Thyroid gland (tissue), 4 donors: ENCODE measurements at regions not wholly inside any gene's neighbourhood (a gene's known extent, or its start where the extent isn't known, plus 50 kb on each side); places are given as distances from the start of the nearest gene placed in this dataset.

ENCODE experiments used
- DNase-seq, 2 donors: peaks; one replicate each; pipeline ENCODE4 v3.0.0-alpha.2; 2019
- H3K27ac ChIP-seq, 3 donors: fragments of 200-600 bp; sonication (generic); 1 replicate in 2 of 3; 2 replicates in 1 of 3; pipeline ENCODE4 v1.5.1; 2016 to 2019; ENCODE audit warnings: mild to moderate bottlenecking in 1 of 3, moderate library complexity in 1 of 3
- H3K27me3 ChIP-seq: fragments of 200-600 bp; sonication (generic); one replicate; pipeline ENCODE4 v1.5.1; 2019
- H3K36me3 ChIP-seq, 2 donors: fragments of 200-600 bp; sonication (generic); one replicate each; pipeline ENCODE4 v1.5.1; 2016 to 2019
- H3K4me1 ChIP-seq, 2 donors: fragments of 200-600 bp; sonication (generic); one replicate each; pipeline ENCODE4 v1.5.1; 2017 to 2019
- H3K4me3 ChIP-seq, 3 donors: fragments of 200-600 bp; sonication (generic); replicated peaks in 1 of 3; 1 replicate in 2 of 3; 2 replicates in 1 of 3; pipeline ENCODE4 v1.5.1; 2016; ENCODE audit warnings: mild to moderate bottlenecking in 1 of 3
- H3K9me3 ChIP-seq: fragments of 200-600 bp; sonication (generic); one replicate; pipeline ENCODE4 v1.5.1; 2017
- POLR2A ChIP-seq, 2 donors: fragments of 450-650 bp; IDR thresholded peaks; one replicate each; pipeline ENCODE4 v1.6.1; 2017; ENCODE audit warnings: antibody characterized with exemption in 2 of 2, mild to moderate bottlenecking in 2 of 2, moderate library complexity in 1 of 2
- WGBS, 2 donors: methylation state at CpG; one replicate each; pipeline ENCODE4 v1.1.5; 2017; 5-methylcytosine and 5-hydroxymethylcytosine counted together
- intact Hi-C: fragments of 100-400 bp; cut with DNase I; formaldehyde crosslinking; loops from one replicate; pipeline ENCODE4 v1.15.1; 2023
- TF ChIP-seq, protein P1 (sequence below), 6 experiments: fragments of 200-600 bp in 3 of 6; fragments of 450-650 bp in 3 of 6; sonication (generic) in 3 of 6; IDR thresholded peaks; one replicate each; pipeline ENCODE4 v1.5.1; 2016 to 2019; ENCODE audit warnings: antibody characterized with exemption in 6 of 6, mild to moderate bottlenecking in 2 of 6, inconsistent platforms in 1 of 6, moderate library complexity in 1 of 6

DNA sequence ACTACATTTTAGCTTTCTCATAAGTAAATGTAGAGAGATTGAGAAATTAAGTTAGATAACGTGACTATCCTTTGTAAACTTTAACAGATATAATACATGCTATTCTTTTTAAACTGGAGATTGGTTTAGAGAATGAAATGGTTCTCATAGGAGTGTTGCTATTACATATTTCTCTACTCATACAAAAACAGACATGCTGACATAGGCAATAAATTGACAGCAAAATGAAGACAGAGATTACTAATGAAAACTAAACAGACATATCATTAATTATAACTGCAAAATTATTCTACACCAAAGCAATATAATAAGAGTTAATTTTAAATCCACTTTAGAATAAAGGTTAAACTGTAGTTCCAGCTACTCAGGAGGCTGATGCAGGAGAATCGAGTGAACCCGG, 227.6 kb downstream of the CBLN2 start:
- H3K4me3 ChIP-seq = no peak overlapping the region
- no peaks in the 10 kb centered on the region for H3K27me3 ChIP-seq
- DNase-seq = no peak
- no peak overlapping the region for H3K27ac ChIP-seq
- H3K36me3 ChIP-seq = no peaks in the 10 kb centered on the region
- 73 to 76% methylated on average over 3 of the region's 3 CpGs for WGBS, 2 donors
- no peaks in the 10 kb centered on the region for H3K9me3 ChIP-seq
- H3K4me1 ChIP-seq = no peaks in the 10 kb centered on the region
- no peak for TF ChIP-seq POLR2A (IDR thresholded peaks at IDR 0.05)
- TF ChIP-seq, protein P1, sequence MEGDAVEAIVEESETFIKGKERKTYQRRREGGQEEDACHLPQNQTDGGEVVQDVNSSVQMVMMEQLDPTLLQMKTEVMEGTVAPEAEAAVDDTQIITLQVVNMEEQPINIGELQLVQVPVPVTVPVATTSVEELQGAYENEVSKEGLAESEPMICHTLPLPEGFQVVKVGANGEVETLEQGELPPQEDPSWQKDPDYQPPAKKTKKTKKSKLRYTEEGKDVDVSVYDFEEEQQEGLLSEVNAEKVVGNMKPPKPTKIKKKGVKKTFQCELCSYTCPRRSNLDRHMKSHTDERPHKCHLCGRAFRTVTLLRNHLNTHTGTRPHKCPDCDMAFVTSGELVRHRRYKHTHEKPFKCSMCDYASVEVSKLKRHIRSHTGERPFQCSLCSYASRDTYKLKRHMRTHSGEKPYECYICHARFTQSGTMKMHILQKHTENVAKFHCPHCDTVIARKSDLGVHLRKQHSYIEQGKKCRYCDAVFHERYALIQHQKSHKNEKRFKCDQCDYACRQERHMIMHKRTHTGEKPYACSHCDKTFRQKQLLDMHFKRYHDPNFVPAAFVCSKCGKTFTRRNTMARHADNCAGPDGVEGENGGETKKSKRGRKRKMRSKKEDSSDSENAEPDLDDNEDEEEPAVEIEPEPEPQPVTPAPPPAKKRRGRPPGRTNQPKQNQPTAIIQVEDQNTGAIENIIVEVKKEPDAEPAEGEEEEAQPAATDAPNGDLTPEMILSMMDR (IDR thresholded peaks at IDR 0.05) = no peak
- intact Hi-C loops = no loop called here

DNA sequence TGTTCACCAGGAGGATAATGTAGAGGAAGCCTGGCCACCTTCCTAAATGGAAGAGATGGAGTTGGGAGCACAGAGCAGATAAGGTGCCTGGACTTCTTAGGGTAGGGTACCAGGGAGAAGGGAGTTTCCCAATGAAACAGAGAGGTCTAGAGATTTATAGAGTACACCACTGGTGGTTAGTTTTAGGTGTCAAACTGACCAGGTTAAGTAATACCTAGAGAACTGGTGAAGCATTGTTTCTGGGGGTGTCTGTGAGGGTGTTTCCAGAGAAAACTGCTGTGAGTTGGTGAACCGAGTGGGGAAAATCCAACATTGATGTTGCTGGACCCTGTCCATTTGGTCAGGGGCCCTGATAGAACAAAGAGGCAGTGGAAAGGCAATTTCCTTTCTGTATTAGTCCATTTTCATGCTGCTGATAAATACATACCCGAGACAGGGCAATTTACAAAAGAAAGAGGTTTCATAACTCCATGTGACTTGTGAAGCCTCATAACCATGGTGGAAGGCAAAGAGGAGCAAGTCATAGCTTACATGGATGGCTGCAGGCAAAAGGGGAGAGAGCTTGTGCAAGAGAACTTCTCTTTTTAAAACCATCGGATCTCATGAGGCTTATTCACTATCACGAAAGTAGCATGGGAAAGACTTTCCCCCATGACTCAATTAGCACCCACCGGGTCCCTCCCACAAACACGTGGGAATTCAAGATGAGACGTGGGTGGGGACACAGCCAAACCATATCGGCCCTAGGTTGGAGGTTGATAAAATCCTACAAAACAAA, 260.8 kb downstream of the CBLN2 start:
- 78 to 81% methylated on average over 8 of the region's 8 CpGs for WGBS, 2 donors
- no peak for TF ChIP-seq POLR2A (IDR thresholded peaks at IDR 0.05)
- TF ChIP-seq, protein P1 (IDR thresholded peaks at IDR 0.05) = no peak
- Histone ChIP-seq H3K9me3 (no peaks in the 10 kb centered on the region), H3K4me3 (no peak overlapping the region), H3K4me1 (no peaks in the 10 kb centered on the region), H3K27ac (no peak overlapping the region), H3K36me3 (no peaks in the 10 kb centered on the region), H3K27me3 (no peaks in the 10 kb centered on the region)
- DNase-seq = no peak
- intact Hi-C loops = no loop called here

DNA sequence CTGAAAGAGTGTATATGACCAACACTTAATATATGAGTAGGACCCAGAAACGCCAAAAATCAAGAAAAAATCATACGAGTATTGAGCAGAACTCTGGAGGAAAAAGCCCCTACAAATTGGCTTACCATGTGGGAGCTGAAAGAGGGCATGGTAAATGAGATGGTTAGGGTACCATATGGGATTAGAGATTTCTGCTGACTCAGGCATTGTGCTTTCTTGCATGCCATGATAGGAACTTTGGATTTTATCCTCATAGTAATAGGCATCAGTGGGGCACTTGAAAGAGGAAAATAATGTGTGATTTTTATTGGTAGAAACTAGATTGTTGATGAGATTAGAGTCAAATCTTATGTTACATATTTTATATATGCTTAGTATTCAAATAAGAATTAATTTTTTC, 271.1 kb downstream of the CBLN2 start:
- WGBS, 2 donors = 82 to 86% methylated on average over 2 of the region's 2 CpGs
- no peak for TF ChIP-seq POLR2A (IDR thresholded peaks at IDR 0.05)
- TF ChIP-seq, protein P1 (IDR thresholded peaks at IDR 0.05) = no peak

DNA sequence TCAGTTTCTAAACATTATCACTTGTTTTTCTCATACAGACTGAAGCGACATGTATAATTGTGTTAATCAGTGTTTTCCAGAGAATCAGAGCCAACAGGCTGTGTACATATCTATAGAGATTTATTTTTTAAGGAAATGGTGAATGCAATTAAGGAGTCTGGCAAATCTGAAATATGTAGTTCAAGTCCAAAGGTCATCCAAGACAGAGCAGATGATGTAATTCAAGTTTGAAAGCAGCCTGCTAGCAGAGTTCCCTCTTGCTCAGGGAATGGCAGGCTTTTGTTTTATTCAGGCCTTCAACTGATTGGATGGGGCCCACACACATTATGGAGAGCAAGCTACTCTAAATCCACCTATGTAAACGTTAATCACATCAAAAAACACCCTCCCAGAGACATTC, 282.6 kb downstream of the CBLN2 start:
- no peak overlapping the region for H3K27ac ChIP-seq
- intact Hi-C loops = no loop called here
- no peak for DNase-seq
- WGBS, 2 donors = 46 to 64% methylated on average over 2 of the region's 2 CpGs
- no peaks in the 10 kb centered on the region for H3K9me3 ChIP-seq
- TF ChIP-seq, protein P1 (IDR thresholded peaks at IDR 0.05) = no peak
- no peak for TF ChIP-seq POLR2A (IDR thresholded peaks at IDR 0.05)
- no peaks in the 10 kb centered on the region for H3K27me3 ChIP-seq
- no peak overlapping the region for H3K4me3 ChIP-seq
- H3K36me3 ChIP-seq = no peaks in the 10 kb centered on the region
- no peaks in the 10 kb centered on the region for H3K4me1 ChIP-seq

More for the DNA sequence above, 271.1 kb downstream of the CBLN2 start:
- intact Hi-C loops = no loop called here
- no peak for DNase-seq
- Histone ChIP-seq H3K4me1 (no peaks in the 10 kb centered on the region), H3K4me3 (no peak overlapping the region), H3K9me3 (no peaks in the 10 kb centered on the region), H3K36me3 (no peaks in the 10 kb centered on the region), H3K27me3 (no peaks in the 10 kb centered on the region), H3K27ac (no peak overlapping the region)

DNA sequence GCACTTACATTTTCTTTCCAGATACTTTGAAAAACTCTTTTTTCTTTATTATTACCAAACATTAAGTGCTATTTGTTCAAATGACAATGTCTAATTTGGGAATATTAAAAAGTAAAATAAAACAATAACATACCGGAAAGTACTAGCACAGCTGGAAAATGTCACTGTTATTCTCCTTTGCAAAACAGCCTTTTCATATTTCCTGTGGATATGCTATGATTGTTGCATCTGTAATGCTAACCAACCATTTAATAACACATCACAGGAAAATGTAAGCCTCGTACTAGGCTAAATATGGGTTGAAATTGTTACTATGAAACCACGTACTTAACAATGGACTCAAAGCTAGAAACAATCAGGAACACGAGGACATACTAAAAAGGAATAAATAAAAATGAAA, 298.1 kb downstream of the CBLN2 start:
- WGBS, 2 donors = 68 to 75% methylated on average over 4 of the region's 4 CpGs
- no peak overlapping the region for H3K4me3 ChIP-seq
- intact Hi-C loops = no loop called here
- no peaks in the 10 kb centered on the region for H3K4me1 ChIP-seq
- DNase-seq = no peak
- H3K9me3 ChIP-seq = no peaks in the 10 kb centered on the region
- TF ChIP-seq, protein P1 (IDR thresholded peaks at IDR 0.05) = no peak
- TF ChIP-seq POLR2A (IDR thresholded peaks at IDR 0.05) = no peak
- no peaks in the 10 kb centered on the region for H3K27me3 ChIP-seq
- no peak overlapping the region for H3K27ac ChIP-seq
- H3K36me3 ChIP-seq = no peaks in the 10 kb centered on the region
